HCT116 (cell line): ENCODE measurements at regions not wholly inside any gene's neighbourhood (a gene's known extent, or its start where the extent isn't known, plus 50 kb on each side); places are given as distances from the start of the nearest gene placed in this dataset.

Experiments
- ATAC-seq: fragments of 200-7000 bp; cut with Tn5 transposase; 2 replicates; pipeline ENCODE4 v1.9.1; 2020; ENCODE audit warnings: mild to moderate bottlenecking, moderate library complexity
- BruUV-seq: library from RNA; stranded (reverse); fragments of 400-500 nt; replicated peaks from 2 replicates; lab custom pipeline; 2021; lab: Mats Ljungman, UMichigan
- CTCF ChIA-PET: fragments of 300-600 bp; sonication (Branson Sonifier 250); formaldehyde crosslinking; loops from one replicate; lab custom pipeline; 2021; ENCODE audit warnings: antibody characterized with exemption; lab: Charles Lee
- POLR2A ChIA-PET: fragments of 300-600, 350-600 bp; sonication (Branson Sonifier 250); formaldehyde crosslinking; loops from one replicate; lab custom pipeline; 2021; ENCODE audit warnings: antibody characterized with exemption; lab: Charles Lee
- RAD21 ChIA-PET, 2 experiments: fragments of 300-600 bp; sonication (Branson Sonifier 250); formaldehyde crosslinking; loops; one replicate each; lab custom pipeline; 2023; ENCODE audit warnings: low total read pairs in 2 of 2; ENCODE audit not compliant: uncharacterized antibody in 2 of 2, unreplicated experiment in 2 of 2, low non-redundant PET in 1 of 2; lab: Charles Lee
- DNase-seq: peaks from one replicate; pipeline ENCODE4 v3.0.0-alpha.2; 2010; ENCODE audit warnings: low read depth, low spot score
- H2AFZ ChIP-seq: fragments of 200-600 bp; shearing (Covaris generic), sonication (generic); 2 replicates; pipeline ENCODE4 v1.6.1; 2017; ENCODE audit warnings: low read depth, mixed run types, mixed read lengths, antibody characterized with exemption, low read length; ENCODE audit not compliant: poor library complexity, severe bottlenecking
- H3K27ac ChIP-seq: 2 replicates; pipeline ENCODE4 v1.5.1; 2012; ENCODE audit warnings: low read depth, low read length
- H3K27me3 ChIP-seq: fragments of 200-600 bp; sonication (generic); 2 replicates; pipeline ENCODE4 v1.6.1; 2016; ENCODE audit warnings: mixed run types, low read length, mixed read lengths; ENCODE audit not compliant: insufficient read depth
- H3K36me3 ChIP-seq, 2 experiments: fragments of 200-500 bp in 1 of 2; fragments of 200-600 bp in 1 of 2; sonication (Bioruptor generic) in 1 of 2; sonication (generic) in 1 of 2; 2 replicates each; pipeline versions ENCODE4 v1.5.1 to v1.6.1; 2014 to 2016; ENCODE audit warnings: low read length in 2 of 2, inconsistent platforms in 1 of 2, mixed read lengths in 1 of 2, mixed run types in 1 of 2; ENCODE audit not compliant: insufficient read depth in 2 of 2, control insufficient read depth in 1 of 2
- H3K4me1 ChIP-seq, 2 experiments: fragments of 200-600 bp in 1 of 2; sonication (generic) in 1 of 2; 2 replicates each; pipeline versions ENCODE4 v1.5.1 to v1.6.1; 2012 to 2017; ENCODE audit warnings: low read length in 2 of 2, inconsistent platforms in 1 of 2, mild to moderate bottlenecking in 1 of 2, mixed read lengths in 1 of 2, mixed run types in 1 of 2, moderate library complexity in 1 of 2; ENCODE audit not compliant: insufficient read depth in 2 of 2, control insufficient read depth in 1 of 2
- H3K4me2 ChIP-seq: fragments of 200-600 bp; sonication (generic); 2 replicates; pipeline ENCODE4 v1.6.1; 2017; ENCODE audit warnings: mixed run types, low read length, mixed read lengths
- H3K4me3 ChIP-seq, 2 experiments: fragments of 200-600 bp in 1 of 2; sonication (generic) in 1 of 2; replicated peaks in 1 of 2; 2 replicates each; pipeline ENCODE4 v1.5.1; 2011 to 2016; ENCODE audit warnings: low read length in 2 of 2, control low read depth in 1 of 2, low read depth in 1 of 2, mild to moderate bottlenecking in 1 of 2, mixed read lengths in 1 of 2, mixed run types in 1 of 2
- H3K79me2 ChIP-seq: fragments of 200-600 bp; sonication (generic); 2 replicates; pipeline ENCODE4 v1.6.1; 2017; ENCODE audit warnings: mild to moderate bottlenecking, mixed run types, low read length, moderate library complexity, mixed read lengths; ENCODE audit not compliant: insufficient read depth
- H3K9ac ChIP-seq: fragments of 200-600 bp; sonication (generic); 2 replicates; pipeline ENCODE4 v1.6.1; 2016; ENCODE audit warnings: low read length, mixed read lengths
- H3K9me2 ChIP-seq: fragments of 200-600 bp; sonication (generic), shearing (Covaris generic); 2 replicates; pipeline ENCODE4 v1.6.1; 2017; ENCODE audit warnings: mixed run types, mild to moderate bottlenecking, moderate library complexity; ENCODE audit not compliant: insufficient read depth
- H3K9me3 ChIP-seq, 2 experiments: fragments of 200-500 bp in 1 of 2; fragments of 200-600 bp in 1 of 2; sonication (Bioruptor generic) in 1 of 2; sonication (generic) in 1 of 2; 2 replicates each; pipeline ENCODE4 v1.6.1; 2014 to 2017; ENCODE audit warnings: low read length in 2 of 2, mixed read lengths in 2 of 2, inconsistent platforms in 1 of 2, low read depth in 1 of 2, mild to moderate bottlenecking in 1 of 2, mixed run types in 1 of 2, moderate library complexity in 1 of 2; ENCODE audit not compliant: control insufficient read depth in 1 of 2, insufficient read depth in 1 of 2
- H4K20me1 ChIP-seq: fragments of 200-600 bp; sonication (generic), shearing (Covaris generic); 2 replicates; pipeline ENCODE4 v1.6.1; 2017; ENCODE audit warnings: mixed run types, mild to moderate bottlenecking, moderate library complexity; ENCODE audit not compliant: insufficient read depth
- CBX3 ChIP-seq: IDR thresholded peaks from 2 replicates; pipeline ENCODE4 v1.6.1; 2012; ENCODE audit warnings: low read depth
- CEBPB ChIP-seq: IDR thresholded peaks from 2 replicates; pipeline ENCODE4 v1.6.1; 2012; ENCODE audit warnings: low read depth
- EZH2 ChIP-seq: fragments of 200-600 bp; sonication (generic); IDR thresholded peaks from 2 replicates; pipeline ENCODE4 v1.6.1; 2017; ENCODE audit warnings: antibody characterized with exemption, mixed run types
- EZH2phosphoT487 ChIP-seq: fragments of 200-600 bp; IDR thresholded peaks from 2 replicates; pipeline ENCODE4 v1.6.1; 2018; ENCODE audit warnings: antibody characterized with exemption, borderline replicate concordance
- FOSL1 ChIP-seq: IDR thresholded peaks from 2 replicates; pipeline ENCODE4 v1.6.1; 2012; ENCODE audit warnings: low read depth
- REST ChIP-seq: IDR thresholded peaks from 2 replicates; pipeline ENCODE4 v1.6.1; 2012; ENCODE audit warnings: low read depth
- TCF7L2 ChIP-seq: IDR thresholded peaks from 2 replicates; pipeline ENCODE4 v1.7.0; 2011; ENCODE audit warnings: borderline replicate concordance, inconsistent platforms; ENCODE audit not compliant: insufficient read depth, insufficient read length; ENCODE audit errors: extremely low read depth
- ZBTB33 ChIP-seq: IDR thresholded peaks from 2 replicates; pipeline ENCODE4 v1.6.1; 2011; ENCODE audit warnings: mild to moderate bottlenecking, low read length, moderate library complexity; ENCODE audit not compliant: insufficient replicate concordance; ENCODE audit errors: extremely low read depth
- ZNF274 ChIP-seq: fragments of 200-500 bp; sonication (Bioruptor generic); IDR thresholded peaks from 2 replicates; pipeline ENCODE4 v1.6.1; 2014; ENCODE audit warnings: mild to moderate bottlenecking, low read depth, low read length, inconsistent platforms
- intact Hi-C: fragments of 100-400 bp; cut with micrococcal nuclease; formaldehyde crosslinking; loops from 2 replicates; pipeline ENCODE4 v1.10.0; 2022
- TF ChIP-seq, protein P1 (sequence below): IDR thresholded peaks from 2 replicates; pipeline ENCODE4 v1.6.1; 2012
- TF ChIP-seq, protein P2 (sequence below), 3 experiments: fragments of 200-600 bp in 1 of 3; sonication (generic) in 1 of 3; IDR thresholded peaks in 2 of 3; conservative IDR thresholded peaks in 1 of 3; 2 replicates each; pipeline ENCODE4 v1.5.1; 2012 to 2017; ENCODE audit warnings: low read depth in 2 of 3, low read length in 2 of 3, antibody characterized with exemption in 1 of 3, borderline replicate concordance in 1 of 3, control low read depth in 1 of 3, mild to moderate bottlenecking in 1 of 3, mixed read lengths in 1 of 3, mixed run types in 1 of 3, moderate library complexity in 1 of 3; ENCODE audit not compliant: insufficient read depth in 1 of 3

GRCh38 chr10:25697412-25697811, 236.6 kb upstream of the MYO3A start (continued):
- no peak for TF ChIP-seq REST

- RAD21 ChIA-PET, result no interaction called here
- Histone ChIP-seq H3K9me2 (no peaks in the 10 kb centered on the region), H3K4me3 (no peak overlapping the region), H3K27ac (no peak overlapping the region), H3K9ac (no peak overlapping the region), H3K4me1 (no peaks in the 10 kb centered on the region), H3K9me3 (no peaks in the 10 kb centered on the region), H3K4me2 (no peak overlapping the region), H3K79me2 (no peaks in the 10 kb centered on the region), H3K27me3 (no peaks in the 10 kb centered on the region), H2AFZ (no peak overlapping the region), H3K36me3 (no peaks in the 10 kb centered on the region), H4K20me1 (no peaks in the 10 kb centered on the region)
- ATAC-seq, result no peak
- intact Hi-C loops, result no loop called here
- CTCF ChIA-PET, result no interaction called here
- no TSS peak for BruUV-seq
- POLR2A ChIA-PET, result no interaction called here
- DNase-seq, result no peak
- TF ChIP-seq EZH2, result no peak
- TF ChIP-seq, protein P1, sequence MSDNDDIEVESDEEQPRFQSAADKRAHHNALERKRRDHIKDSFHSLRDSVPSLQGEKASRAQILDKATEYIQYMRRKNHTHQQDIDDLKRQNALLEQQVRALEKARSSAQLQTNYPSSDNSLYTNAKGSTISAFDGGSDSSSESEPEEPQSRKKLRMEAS, result no peak
- no peak for TF ChIP-seq FOSL1
- no peak for TF ChIP-seq CEBPB
- no peak for TF ChIP-seq ZNF274
- TF ChIP-seq REST, result no peak
- TF ChIP-seq, protein P2, sequence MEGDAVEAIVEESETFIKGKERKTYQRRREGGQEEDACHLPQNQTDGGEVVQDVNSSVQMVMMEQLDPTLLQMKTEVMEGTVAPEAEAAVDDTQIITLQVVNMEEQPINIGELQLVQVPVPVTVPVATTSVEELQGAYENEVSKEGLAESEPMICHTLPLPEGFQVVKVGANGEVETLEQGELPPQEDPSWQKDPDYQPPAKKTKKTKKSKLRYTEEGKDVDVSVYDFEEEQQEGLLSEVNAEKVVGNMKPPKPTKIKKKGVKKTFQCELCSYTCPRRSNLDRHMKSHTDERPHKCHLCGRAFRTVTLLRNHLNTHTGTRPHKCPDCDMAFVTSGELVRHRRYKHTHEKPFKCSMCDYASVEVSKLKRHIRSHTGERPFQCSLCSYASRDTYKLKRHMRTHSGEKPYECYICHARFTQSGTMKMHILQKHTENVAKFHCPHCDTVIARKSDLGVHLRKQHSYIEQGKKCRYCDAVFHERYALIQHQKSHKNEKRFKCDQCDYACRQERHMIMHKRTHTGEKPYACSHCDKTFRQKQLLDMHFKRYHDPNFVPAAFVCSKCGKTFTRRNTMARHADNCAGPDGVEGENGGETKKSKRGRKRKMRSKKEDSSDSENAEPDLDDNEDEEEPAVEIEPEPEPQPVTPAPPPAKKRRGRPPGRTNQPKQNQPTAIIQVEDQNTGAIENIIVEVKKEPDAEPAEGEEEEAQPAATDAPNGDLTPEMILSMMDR (IDR thresholded peaks at IDR 0.05 in 2 of 3, conservative IDR thresholded peaks at IDR 0.05 in 1 of 3; ENCODE audit: borderline replicate concordance in 1 of 3, insufficient read depth in 1 of 3, low read depth in 2 of 3, low read length in 2 of 3), result no peak
- TF ChIP-seq EZH2phosphoT487, result no peak
- TF ChIP-seq CBX3, result no peak
- TF ChIP-seq ZBTB33, result no peak
- TF ChIP-seq TCF7L2, result no peak
Measured at GRCh38 chr10:25698638-25699037, 235.4 kb upstream of the MYO3A start.
